Mesothelial cell of epicardium (in vitro differentiated cells): ENCODE measurements at regions not wholly inside any gene's neighbourhood (a gene's known extent, or its start where the extent isn't known, plus 50 kb on each side); places are given as distances from the start of the nearest gene placed in this dataset.

Source experiments
- DNase-seq, 2 experiments: peaks; one replicate each; pipeline ENCODE4 v3.0.0; 2021; ENCODE audit warnings: low spot score in 2 of 2; ENCODE audit not compliant: unreplicated experiment in 2 of 2
- H3K27ac Mint-ChIP-seq: 2 replicates; pipeline ENCODE4 v1.8.0; 2021; ENCODE audit warnings: mixed read lengths
- H3K27me3 Mint-ChIP-seq: 2 replicates; pipeline ENCODE4 v1.8.0; 2021; ENCODE audit warnings: low read depth, mixed read lengths
- H3K36me3 Mint-ChIP-seq: 2 replicates; pipeline ENCODE4 v1.8.0; 2021; ENCODE audit warnings: mixed read lengths
- H3K4me1 Mint-ChIP-seq: 2 replicates; pipeline ENCODE4 v1.8.0; 2021; ENCODE audit warnings: mixed read lengths
- H3K4me3 Mint-ChIP-seq: 2 replicates; pipeline ENCODE4 v1.8.0; 2021; ENCODE audit warnings: mild to moderate bottlenecking, moderate library complexity, mixed read lengths
- H3K9me3 Mint-ChIP-seq: 2 replicates; pipeline ENCODE4 v1.8.0; 2021; ENCODE audit warnings: mixed read lengths
- CTCF ChIP-seq: fragments of 200-600 bp; sonication (generic); IDR thresholded peaks from one replicate; pipeline ENCODE4 v1.5.0; 2021; ENCODE audit warnings: antibody characterized with exemption; ENCODE audit not compliant: unreplicated experiment

GRCh38 chr12:70180130-70180529 is 63.1 kb upstream of the CNOT2 start:
- TF ChIP-seq CTCF, result no peak
- Mint-ChIP-seq H3K27me3 (no peaks in the 10 kb centered on the region), H3K36me3 (peaks cover 6% of the 10 kb centered on the region), H3K4me3 (no peak overlapping the region), H3K4me1 (no peaks in the 10 kb centered on the region), H3K9me3 (peaks cover 39% of the 10 kb centered on the region), H3K27ac (no peak overlapping the region)
- DNase-seq, result no peak

DNA sequence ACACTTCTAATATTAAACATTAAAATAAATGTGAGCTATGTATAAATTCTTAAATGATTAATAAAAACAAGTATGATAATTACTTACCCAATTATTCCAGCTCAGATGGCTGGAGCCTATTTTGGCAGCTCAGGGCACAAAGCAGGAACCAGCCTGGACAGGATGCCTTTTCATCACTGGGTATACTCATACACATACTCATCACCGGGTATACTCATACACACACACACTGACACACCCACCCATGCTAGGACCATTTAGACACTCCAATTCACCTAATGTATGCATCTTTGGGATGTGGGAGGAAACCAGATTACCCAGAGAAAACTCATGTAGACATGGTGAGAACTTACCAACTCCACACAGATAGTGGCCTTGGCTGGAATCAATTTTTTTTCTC is 57.9 kb upstream of the CNOT2 start:
- no peak for DNase-seq
- H3K9me3 Mint-ChIP-seq, result peaks cover 25% of the 10 kb centered on the region
- TF ChIP-seq CTCF, result no peak
- no peak overlapping the region for H3K27ac Mint-ChIP-seq
- peaks cover 6% of the 10 kb centered on the region for H3K36me3 Mint-ChIP-seq
- H3K4me1 Mint-ChIP-seq, result no peaks in the 10 kb centered on the region
- no peak overlapping the region for H3K4me3 Mint-ChIP-seq
- no peaks in the 10 kb centered on the region for H3K27me3 Mint-ChIP-seq

GRCh38 chr12:70186436-70186835 is 56.8 kb upstream of the CNOT2 start:
- H3K9me3 Mint-ChIP-seq, result peaks cover 24% of the 10 kb centered on the region
- H3K27me3 Mint-ChIP-seq, result no peaks in the 10 kb centered on the region
- peaks cover 3% of the 10 kb centered on the region for H3K4me1 Mint-ChIP-seq
- no peak for TF ChIP-seq CTCF
- no peak overlapping the region for H3K4me3 Mint-ChIP-seq
- no peak overlapping the region for H3K27ac Mint-ChIP-seq
- DNase-seq, result no peak
- H3K36me3 Mint-ChIP-seq, result peaks cover 8% of the 10 kb centered on the region

DNA sequence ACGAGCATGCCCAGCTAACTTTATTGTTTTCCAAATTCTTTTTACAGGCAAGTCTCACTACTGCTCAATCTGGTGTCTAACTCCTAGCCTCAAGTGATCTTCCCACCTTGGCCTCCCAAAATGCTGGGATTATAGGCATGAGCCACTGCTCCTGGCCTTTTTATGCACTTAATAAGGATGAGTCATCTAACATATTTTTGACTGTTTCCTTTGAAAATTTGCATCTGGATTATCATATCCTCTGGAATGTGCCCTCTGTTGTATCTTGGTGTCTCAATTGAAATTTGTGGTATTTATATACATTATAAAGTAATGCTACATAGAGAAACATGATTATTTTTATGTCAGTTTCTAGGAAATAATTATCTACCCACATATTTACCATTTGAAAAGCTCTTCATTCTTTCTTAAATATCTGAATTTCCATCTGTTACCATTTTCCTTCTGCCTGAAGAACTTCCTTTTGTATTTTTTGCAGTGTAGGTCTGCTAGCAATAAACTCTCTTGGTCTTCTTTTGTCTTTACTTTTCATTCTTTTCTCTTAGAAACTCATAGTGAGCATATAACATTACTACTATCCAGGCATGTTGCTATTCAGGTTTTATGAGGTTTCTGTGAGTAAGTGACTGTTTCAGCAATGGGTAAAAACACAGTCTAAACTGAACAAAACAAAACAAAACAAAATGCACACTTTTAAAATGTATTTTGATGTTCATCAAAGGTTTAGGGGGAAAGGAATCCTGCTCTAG is 52.8 kb upstream of the CNOT2 start:
- DNase-seq, result no peak
- peak overlapping the region; percentile 21 for H3K27ac Mint-ChIP-seq
- TF ChIP-seq CTCF, result no peak
- no peaks in the 10 kb centered on the region for H3K27me3 Mint-ChIP-seq
- peaks cover 1% of the 10 kb centered on the region for H3K36me3 Mint-ChIP-seq
- H3K4me1 Mint-ChIP-seq, result peaks cover 5% of the 10 kb centered on the region
- H3K4me3 Mint-ChIP-seq, result no peak overlapping the region
- peaks cover 12% of the 10 kb centered on the region for H3K9me3 Mint-ChIP-seq
